ENCODE measurements at regions not wholly inside any gene's neighbourhood (a gene's known extent, or its start where the extent isn't known, plus 50 kb on each side); places are given as distances from the start of the nearest gene placed in this dataset.
"Not testable (repeated sequence)": the region's sequence is repeated elsewhere in the genome, so short reads cannot be mapped to it uniquely, and the experiment has no call there.

DNA sequence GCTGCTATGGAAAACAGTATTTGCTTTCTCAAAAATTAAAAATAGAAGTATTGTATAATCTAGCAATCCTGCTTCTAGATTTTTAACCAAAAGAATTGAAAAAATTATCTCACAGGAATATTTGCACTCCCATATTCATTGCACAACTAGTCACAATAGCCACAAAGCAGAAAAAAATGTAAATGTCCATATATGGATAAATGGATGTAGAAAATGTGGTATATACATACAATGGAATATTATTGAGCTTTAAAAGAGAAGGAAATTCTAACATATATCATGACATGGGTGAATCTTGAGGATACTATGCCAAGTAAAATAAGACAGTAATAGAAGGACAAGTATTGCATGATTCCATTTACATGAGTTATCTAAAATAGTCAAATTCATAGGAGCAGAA lies 2753.0 kb downstream of the PCDH9 start:
- DNase-seq: no peak

DNA sequence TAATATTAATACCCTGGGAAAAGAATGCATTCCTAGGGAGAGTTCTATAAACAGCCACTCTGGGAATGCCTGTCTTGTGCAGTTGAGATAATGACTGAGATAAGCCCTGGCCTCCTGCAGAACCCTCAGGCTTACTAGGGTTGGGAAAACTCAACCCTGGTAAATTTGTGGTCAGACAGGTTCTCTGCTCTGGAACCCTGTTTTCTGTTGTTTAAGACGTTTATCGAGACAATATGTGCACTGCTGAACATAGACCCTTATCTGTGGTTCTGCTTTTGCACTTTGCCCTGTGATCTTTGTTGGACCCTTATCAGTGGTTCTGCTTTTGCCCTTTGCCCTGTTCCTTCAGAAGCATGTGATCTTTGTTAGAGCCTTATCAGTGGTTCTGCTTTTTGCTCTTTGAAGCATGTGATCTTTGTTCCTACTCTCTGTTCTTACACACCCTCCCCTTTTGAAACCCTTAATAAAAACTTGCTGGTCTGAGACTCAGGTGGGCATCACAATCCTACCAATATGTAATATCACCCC lies 2754.0 kb downstream of the PCDH9 start:
- DNase-seq: not testable (repeated sequence)

DNA sequence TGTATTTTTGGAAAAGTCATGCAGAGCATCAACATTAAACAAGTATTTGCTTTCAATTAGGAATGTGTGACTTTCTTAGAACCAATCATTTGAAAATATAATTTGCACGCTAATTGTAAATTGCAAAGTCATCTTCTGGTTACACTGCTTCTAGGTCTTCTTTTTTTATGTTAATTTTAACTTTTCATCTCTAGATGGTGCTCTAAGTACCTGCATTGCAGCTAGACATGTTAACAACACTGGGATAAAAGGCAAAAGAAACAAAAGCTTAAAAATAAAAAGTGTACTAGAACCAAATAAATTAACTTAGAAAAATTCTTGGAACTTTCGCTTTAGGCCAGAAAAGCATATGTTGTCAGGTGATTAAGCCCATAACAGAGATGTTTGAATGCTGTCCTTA lies 2758.2 kb downstream of the PCDH9 start:
- peak; percentile 64 for DNase-seq

DNA sequence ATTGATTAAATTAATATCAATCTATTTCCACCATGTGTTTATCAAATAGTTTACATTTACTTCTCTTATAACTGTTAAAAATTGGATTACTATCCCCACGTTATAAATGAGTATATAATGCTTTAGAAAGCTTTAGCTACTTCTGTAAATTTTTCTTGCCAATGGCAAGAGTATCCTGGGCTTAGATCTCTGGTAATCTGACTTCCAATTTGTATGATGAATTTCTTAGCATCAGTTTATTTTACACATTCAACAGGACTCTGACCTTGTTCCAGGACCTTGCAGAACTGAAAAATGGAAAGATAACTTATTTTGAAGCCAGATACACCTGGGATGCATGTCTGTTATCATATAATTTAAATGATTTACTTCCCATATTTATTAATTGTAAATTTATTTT lies 2759.4 kb downstream of the PCDH9 start:
- no peak for DNase-seq

DNA sequence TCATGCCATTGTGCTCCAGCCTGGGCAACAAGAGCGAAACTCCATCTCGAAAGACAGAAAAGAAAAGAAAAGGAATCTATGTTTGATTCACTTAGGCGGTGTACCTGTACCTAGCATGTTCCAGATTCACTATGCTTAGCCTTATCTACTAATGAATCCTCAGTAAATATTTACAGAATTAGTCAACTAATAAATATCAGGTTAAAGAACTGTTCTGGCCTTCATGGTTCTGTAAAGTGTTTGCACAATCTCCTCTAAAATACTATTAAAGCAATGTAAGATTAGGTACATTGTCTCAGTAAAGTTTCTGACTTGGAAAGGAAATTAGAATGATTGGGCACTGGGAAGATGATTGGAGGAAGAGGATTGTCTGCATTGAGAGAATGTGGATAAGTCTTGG lies 2770.4 kb downstream of the PCDH9 start:
- DNase-seq: no peak

DNA sequence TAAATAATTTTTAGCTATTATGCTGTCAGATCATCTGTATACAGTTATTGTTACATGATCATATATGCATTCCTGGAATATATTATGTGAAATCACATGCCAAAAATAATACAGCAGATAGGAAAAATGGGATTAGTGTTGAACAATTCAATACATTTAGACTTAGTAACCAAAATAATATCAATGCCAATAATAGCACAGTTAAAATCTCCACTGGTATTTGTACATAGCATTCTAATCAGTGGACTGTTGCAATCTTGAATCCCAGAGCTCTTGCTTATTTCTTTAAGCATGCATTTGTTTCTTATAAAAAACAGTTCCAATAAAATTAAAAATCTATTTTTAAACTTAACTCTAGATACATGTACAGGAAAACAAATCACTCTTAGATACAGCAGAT lies 2772.2 kb downstream of the PCDH9 start:
- DNase-seq: no peak

DNA sequence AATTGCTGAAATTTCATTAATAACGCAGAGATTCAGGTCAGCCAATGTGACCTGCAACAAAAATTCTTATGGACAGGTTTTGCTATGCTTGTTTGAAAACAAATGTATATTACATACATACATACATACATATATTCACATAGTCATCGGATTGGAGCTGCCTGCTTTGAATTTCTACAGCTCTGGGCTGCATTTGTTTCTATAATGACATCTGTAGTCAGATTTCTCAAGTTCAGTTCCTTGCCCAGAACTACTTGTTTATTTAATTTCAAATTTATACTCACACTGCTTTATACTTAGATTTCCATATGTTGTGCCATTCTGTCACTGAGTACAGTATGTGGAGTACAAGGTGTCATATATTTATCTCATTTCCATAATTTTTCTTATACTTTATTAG lies 2775.0 kb downstream of the PCDH9 start:
- DNase-seq: no peak

DNA sequence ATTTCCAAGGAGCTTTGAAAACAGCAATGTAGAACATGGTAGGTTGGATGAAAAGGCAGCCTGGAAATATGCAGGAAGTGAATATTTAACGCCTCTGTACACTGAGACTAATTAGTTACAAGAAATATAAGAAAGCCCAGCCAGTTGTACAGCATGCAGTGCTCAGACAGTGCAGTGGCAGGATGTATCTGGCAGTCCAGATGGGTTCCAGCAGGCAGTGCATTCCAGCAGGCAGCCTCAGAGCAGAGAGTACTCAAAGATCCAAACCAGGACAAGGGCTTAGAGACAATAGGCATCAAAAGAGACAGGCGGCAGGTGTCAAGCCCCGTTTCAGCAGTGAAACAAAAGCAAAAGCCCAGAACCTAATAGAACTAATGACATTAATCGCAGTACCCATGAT lies 2776.3 kb downstream of the PCDH9 start:
- no peak for DNase-seq

DNA sequence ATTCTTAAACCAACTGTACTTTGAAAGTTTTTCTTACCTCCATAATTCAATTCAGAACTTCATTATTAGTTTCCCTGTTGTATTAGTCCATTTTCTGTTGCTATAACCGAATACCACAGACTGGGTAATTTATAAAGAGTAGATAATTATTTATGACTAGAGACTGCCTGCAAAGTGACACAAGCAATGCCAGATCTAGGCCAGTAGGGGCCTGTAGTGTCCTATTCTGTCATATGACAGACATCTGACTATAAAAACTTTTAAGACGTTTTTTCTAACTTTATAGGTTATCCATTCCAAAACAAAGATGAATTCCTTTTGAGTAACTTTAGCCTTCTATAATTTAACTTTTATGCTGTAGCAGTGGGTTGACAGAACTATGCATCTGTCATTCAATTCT lies 2783.8 kb downstream of the PCDH9 start:
- peak; percentile 4 for DNase-seq

DNA sequence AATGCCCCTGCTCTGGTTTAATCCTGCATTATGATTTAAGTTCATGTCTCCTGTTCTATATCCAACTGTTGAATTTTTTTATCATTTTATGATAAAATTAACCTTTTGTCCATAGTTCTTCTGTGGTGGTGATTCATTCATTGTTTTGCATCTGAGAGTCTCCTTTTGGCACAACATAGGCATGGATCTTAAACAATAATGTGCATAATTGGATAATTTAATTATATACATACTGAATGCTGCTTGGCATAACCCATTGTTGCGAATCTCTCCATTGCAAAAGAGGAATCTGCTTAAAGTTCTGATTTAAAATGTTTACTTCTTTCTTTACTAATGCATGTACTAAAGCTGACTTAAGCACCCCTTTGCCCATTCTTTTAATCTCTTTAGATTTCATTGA lies 2788.4 kb downstream of the PCDH9 start:
- DNase-seq: no peak

DNA sequence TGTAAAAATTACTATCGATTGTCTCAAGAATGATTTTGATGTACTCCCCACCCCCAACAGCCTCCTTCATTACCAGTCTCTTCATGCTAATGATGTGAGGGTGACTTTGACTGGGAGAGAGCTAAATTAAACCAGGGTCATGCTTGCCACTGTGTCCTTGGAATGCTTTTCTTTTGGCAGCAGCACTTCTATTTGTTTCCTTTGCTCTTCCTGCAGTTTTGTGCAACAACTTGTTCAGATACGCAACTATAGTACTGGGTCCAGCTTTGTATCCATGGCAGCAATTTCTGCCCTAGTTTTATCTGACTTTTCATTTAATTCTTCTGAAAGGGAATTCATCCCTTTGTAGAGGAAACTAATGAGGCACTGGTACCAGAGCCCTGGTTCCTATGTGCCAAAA lies 2792.1 kb downstream of the PCDH9 start:
- DNase-seq: no peak

DNA sequence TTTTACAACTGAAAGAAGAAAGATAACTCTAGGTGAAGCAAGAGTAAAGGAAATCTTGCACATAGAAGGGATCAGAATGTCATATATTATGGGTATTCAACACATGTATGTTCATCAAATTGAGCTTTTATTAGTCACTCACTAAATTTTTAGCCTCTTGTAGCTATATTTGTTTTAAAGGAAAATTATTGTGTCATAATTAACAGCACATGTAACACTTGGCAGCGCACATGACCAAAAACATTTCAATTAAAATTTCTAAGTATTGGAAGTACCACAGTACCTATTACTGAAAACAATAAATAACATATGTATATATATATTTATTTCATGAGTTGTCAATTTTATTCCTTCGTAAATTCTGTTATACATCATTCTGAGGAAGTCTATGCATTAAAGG lies 2800.4 kb downstream of the PCDH9 start:
- DNase-seq: no peak

DNA sequence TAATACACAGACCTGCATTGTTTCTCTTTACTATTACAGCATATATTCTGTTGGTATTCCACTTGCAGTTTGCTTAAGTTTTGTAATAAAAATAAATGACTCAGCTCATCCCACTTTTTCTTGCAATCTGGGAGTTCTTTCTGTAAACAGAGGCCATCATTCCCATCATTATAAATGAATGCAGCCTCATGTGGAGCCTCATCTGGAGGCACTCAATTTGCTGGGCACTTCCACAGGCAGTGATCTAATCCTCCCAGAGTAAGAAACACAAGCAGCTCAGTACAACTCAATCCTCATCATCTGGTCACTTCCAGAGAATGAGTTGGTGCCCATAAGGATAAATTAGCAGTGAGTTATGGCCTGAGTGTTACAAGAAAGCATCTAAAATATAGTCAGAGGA lies 2801.9 kb downstream of the PCDH9 start:
- no peak for DNase-seq

DNA sequence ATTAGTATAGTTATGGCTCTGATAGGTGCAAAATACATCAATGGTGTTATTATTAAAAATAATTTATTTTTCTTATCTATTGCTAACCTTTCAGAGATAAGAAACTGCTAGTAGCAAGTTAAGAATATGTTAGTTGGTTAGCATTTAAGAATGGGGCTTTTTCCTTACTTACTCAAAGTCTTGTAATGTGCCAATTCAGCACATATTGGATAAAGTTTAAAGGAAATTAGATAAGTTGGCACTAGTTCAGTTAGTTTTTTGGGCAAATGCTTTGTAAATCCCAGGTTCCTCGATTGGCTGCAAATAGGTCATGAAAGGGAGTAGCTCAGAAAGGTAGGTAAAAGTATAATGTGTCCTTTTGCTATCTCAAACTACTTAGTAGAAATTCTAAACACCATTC lies 2806.7 kb downstream of the PCDH9 start:
- no peak for DNase-seq

DNA sequence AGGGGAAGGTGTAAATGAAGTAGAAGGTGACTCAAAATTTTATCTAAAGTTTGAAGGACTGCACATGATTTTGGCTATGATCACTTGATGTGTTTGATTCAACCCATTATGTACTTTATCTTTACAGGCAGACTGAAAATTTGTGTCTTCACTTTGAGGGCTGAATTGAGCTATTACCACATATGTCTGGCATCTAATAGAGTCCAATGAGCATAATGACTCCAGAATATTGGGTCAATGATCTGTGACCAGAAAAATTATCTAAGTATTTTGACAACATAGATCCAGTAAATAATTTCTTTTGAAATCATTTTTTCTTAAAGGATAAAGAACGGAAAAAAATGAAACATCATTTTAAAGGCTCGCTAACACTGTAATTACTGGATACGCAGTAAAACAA lies 2810.0 kb downstream of the PCDH9 start:
- no peak for DNase-seq

DNA sequence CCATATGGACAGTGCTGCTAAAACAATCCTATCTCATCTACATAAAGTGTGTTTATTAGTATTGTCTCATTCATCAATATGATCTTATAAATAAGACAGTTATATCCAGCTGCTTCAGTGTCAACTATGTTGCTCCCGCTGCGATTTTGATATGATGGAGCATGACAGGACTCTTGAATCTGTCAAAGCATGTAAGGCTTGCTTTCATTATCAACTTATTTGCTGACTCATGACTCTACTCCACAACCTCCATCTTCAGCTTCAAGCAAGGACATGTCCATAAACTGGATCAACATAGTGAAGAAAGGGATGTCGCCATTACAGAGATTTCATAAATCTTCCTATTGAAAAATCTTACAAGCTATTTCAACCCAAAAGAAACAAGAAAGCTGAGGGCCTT lies 2812.6 kb downstream of the PCDH9 start:
- no peak for DNase-seq

DNA sequence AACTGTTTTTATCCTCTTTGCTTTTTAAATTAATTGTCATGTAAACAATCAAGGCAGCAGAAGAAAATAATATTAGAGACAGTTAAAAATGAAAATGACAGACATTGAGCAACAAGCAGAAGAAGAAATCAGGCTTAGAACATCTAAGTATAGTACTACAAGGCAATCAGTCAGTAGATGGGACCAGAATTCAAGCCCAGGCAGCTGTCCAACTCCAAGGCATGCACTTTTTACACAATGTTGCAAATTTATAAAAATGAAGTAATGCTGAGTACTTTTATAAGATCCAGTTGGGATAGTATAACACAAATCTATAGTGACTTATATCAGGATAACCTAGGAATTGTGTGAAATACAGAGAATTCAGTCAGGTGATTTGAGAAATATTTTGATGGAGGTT lies 2815.8 kb downstream of the PCDH9 start:
- no peak for DNase-seq

DNA sequence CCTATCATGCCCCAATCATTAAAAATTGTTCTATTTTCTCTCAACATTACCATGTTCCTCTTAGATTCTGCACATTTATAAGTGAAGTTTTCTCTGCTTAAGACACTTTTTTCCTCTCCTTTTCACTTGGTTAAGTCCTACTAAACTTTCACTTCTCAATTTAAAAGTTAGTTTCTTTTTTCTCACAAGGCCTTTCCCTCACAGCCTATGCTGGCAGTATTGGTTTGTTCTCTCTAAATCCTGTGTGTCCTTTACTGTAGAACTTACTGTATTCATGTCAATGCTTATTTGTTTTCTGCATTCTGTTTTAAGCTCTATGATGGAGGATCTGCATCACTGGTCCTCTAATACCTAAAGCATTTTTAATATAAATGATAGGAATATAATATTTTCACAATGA lies 2816.6 kb downstream of the PCDH9 start:
- no peak for DNase-seq

DNA sequence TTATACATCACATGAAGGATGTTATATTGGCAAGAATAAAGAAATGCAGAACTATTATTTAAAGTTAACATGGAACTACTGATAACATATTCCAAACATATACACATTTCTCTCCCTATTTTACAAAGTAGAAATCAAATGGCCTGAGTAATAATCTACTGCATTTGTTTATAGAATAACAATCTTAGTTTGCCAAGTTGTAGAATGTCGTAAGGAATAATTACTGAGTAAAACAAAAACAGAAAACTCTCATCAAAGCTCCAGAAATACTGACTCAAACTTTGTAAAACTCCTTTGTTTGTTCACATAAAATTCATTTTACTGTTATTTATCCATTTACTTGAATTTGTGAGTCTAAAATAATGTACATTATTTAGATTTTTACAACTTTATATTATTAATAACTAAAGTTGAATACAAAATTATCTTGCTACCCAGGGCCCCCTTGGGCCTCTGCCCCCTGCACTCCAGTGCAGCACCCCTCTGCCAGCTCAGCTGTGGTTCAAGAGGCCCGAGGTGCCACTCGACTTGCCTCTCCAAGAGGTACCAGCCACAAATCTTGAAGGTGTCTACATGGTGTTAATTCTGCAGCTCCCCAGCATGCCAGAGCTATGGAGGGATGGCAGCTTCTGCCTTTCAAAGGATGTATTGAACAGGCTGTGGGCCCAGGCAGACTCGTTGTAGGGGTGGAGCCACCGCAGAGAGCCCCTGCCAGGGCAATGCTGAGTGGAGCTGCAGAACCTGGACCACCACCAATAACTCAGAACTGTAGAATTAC lies 2819.7 kb downstream of the PCDH9 start:
- no peak for DNase-seq

DNA sequence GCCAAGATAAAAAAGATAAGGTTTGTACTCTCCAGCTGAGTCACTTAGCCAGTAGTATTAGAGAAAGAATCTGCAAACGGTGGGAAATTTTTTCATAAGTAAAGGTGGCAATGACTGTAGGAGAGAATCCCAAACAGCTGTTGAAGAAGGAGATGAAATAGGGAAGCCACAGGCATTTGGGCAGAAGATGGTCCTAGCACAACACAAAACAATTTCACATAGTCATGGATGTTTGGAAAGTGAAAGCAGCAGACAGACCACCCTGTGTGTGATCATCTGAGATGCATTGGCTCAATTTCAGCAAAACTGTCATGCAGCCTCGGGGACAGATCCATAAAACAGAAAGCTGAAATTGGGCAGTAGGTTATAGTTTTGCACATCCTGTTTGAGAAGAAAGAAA lies 2832.4 kb downstream of the PCDH9 start:
- DNase-seq: no peak

DNA sequence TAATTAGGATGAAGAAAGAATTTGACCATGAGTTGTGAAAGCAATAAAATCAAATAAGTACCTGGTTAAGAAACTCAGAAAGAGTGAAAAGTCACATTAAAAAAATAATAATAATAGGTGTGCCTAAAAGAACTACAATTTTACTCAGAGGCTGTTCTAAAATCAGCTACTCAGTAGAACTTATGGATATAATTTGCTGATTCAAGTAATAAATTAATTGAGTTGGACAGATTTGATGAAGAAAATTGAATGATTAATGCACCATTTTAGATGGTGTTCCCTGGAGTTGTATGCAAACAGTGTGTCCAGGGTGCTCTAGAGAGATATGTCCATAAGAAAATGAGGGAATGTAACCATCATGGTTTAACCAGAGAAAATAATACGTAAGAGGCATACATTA lies 2852.5 kb downstream of the PCDH9 start:
- DNase-seq: no peak

DNA sequence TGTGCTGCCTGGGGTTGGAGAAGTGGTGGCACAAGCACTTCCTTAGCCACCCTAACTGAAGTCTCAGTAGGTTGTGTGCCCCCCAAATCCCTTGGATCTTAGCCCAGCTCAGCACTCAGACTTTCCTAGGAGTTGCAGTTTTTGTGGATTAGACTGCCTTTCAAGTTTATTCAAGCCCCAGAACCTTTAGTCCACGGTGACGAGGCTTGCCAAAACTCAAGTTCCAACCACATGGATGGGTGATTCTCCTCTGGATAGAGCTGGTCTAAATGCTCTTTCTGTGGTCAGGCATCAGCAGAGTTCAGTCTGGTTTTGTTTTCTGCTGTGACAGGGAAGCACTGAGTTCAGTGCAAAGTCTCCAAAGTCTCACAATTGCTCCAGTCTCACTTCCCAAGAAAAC lies 2858.7 kb downstream of the PCDH9 start:
- no peak for DNase-seq

DNA sequence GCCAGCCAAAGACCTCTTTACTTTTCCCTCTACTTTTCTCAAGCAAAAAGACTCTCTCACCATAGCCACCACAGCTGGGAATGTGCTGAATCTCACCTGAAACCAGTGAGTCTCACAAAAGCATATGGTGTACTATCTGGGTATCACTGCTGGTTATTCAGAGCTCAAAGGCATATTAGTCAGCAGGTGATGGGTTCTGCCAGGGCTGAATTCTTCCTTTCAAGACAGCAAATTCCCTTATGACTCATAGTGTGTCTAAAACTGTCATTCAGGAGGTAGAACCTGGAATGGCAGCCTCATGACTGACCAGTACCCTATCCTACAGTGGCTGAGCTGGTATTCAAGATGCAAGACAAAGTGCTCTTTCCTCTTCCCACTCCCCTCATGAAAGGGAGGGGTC lies 2859.1 kb downstream of the PCDH9 start:
- no peak for DNase-seq

DNA sequence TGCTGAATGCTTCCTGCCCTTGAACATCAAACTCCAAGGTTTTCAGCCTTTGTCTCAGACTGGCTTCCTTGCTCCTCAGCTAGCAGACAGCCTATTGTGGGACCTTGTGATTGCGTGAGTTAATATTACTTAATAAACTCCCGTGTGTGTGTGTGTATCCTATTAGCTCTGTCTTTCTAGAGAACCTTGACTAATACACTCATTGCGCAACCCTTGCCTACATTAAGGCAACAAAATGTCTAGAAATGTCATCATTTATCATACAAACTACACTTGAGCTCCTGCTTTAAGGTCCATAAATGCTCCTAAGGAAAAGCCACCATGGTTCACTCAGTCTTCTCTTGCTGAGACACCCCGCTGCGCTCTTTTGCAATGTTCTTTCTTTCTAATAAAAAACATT lies 2861.0 kb downstream of the PCDH9 start:
- DNase-seq: peak; percentile 1

DNA sequence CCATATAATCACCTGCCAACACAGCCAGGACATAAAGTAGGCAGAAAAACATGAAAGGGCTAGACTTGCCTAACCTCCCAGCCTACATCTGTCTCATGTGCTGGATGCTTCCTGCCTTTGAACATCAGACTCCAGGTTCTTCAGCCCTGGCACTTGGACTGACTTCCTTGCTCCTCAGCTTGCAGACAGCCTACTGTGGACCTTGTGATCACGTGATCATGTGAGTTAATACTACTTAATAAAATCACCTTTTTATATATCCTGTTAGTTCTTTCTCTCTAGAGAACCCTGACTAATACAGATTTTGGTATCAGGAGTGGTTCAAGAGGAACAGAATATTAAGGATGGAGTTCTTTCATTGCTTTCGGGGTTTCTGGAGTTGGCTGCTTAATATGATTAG lies 2867.6 kb downstream of the PCDH9 start:
- no peak for DNase-seq
